ENCODE measurements at regions not wholly inside any gene's neighbourhood (a gene's known extent, or its start where the extent isn't known, plus 50 kb on each side); places are given as distances from the start of the nearest gene placed in this dataset.

- no TSS peak for BruUV-seq (replicated peaks)
- Histone ChIP-seq H3K4me1 (no peaks in the 10 kb centered on the region), H3K36me3 (ENCODE audit: control insufficient read depth, insufficient read depth, low read length) (no peaks in the 10 kb centered on the region), H3K27me3 (replicated peaks; ENCODE audit: control insufficient read depth, insufficient read depth, low read length) (no peaks in the 10 kb centered on the region), H3K4me3 (ENCODE audit: low read depth, low read length) (no peak overlapping the region), H3K9me3 (no peaks in the 10 kb centered on the region)
- H3K27me3 Mint-ChIP-seq (ENCODE audit: insufficient read depth, unreplicated experiment), result no peaks in the 10 kb centered on the region
- no peaks in the 10 kb centered on the region for H3K9me3 Mint-ChIP-seq (ENCODE audit: unreplicated experiment)
- no peak overlapping the region for H3K27ac Mint-ChIP-seq (ENCODE audit: unreplicated experiment)
- H3K36me3 Mint-ChIP-seq (ENCODE audit: insufficient read depth, unreplicated experiment), result no peaks in the 10 kb centered on the region
- no peak for TF ChIP-seq CTCF (IDR thresholded peaks at IDR 0.05; ENCODE audit: insufficient read depth in 1 of 2, low read depth in 1 of 2, low read length in 1 of 2, severe bottlenecking in 1 of 2, unreplicated experiment in 1 of 2)
- H3K4me1 Mint-ChIP-seq (ENCODE audit: low read depth, unreplicated experiment), result no peaks in the 10 kb centered on the region
- ChIA-PET POLR2A (no interaction called here), CTCF (no interaction called here)
- no peak for DNase-seq
- no peak overlapping the region for H3K4me3 Mint-ChIP-seq (ENCODE audit: unreplicated experiment)
- intact Hi-C loops (cut with micrococcal nuclease; ENCODE audit: unreplicated experiment), result no loop called here
Measured at GRCh38 chr2:194002699-194003368, 1654.2 kb upstream of the SLC39A10 start.

GRCh38 chr2:193990868-193991267 is 1666.2 kb upstream of the SLC39A10 start:
- H3K36me3 Mint-ChIP-seq (ENCODE audit: insufficient read depth, unreplicated experiment), result no peaks in the 10 kb centered on the region
- Histone ChIP-seq H3K36me3 (ENCODE audit: control insufficient read depth, insufficient read depth, low read length) (no peaks in the 10 kb centered on the region), H3K9me3 (no peaks in the 10 kb centered on the region), H3K4me3 (ENCODE audit: low read depth, low read length) (no peak overlapping the region), H3K27me3 (replicated peaks; ENCODE audit: control insufficient read depth, insufficient read depth, low read length) (no peaks in the 10 kb centered on the region), H3K4me1 (no peaks in the 10 kb centered on the region)
- H3K27ac Mint-ChIP-seq (ENCODE audit: unreplicated experiment), result no peak overlapping the region
- H3K4me3 Mint-ChIP-seq (ENCODE audit: unreplicated experiment), result no peak overlapping the region
- no peaks in the 10 kb centered on the region for H3K9me3 Mint-ChIP-seq (ENCODE audit: unreplicated experiment)
- intact Hi-C loops (cut with micrococcal nuclease; ENCODE audit: unreplicated experiment), result no loop called here
- no peak for DNase-seq
- H3K27me3 Mint-ChIP-seq (ENCODE audit: insufficient read depth, unreplicated experiment), result no peaks in the 10 kb centered on the region
- BruUV-seq (replicated peaks), result no TSS peak
- no peak for TF ChIP-seq CTCF (IDR thresholded peaks at IDR 0.05; ENCODE audit: insufficient read depth in 1 of 2, low read depth in 1 of 2, low read length in 1 of 2, severe bottlenecking in 1 of 2, unreplicated experiment in 1 of 2)
- no peaks in the 10 kb centered on the region for H3K4me1 Mint-ChIP-seq (ENCODE audit: low read depth, unreplicated experiment)
- ChIA-PET CTCF (no interaction called here), POLR2A (no interaction called here)

- Mint-ChIP-seq H3K4me1 (ENCODE audit: low read depth, unreplicated experiment) (no peaks in the 10 kb centered on the region), H3K4me3 (ENCODE audit: unreplicated experiment) (no peak overlapping the region), H3K27ac (ENCODE audit: unreplicated experiment) (no peak overlapping the region), H3K27me3 (ENCODE audit: insufficient read depth, unreplicated experiment) (no peaks in the 10 kb centered on the region), H3K9me3 (ENCODE audit: unreplicated experiment) (no peaks in the 10 kb centered on the region), H3K36me3 (ENCODE audit: insufficient read depth, unreplicated experiment) (no peaks in the 10 kb centered on the region)
- BruUV-seq (replicated peaks), result no TSS peak
- CTCF ChIA-PET, result no interaction called here
- intact Hi-C loops (cut with micrococcal nuclease; ENCODE audit: unreplicated experiment), result no loop called here
- DNase-seq, result no peak
- no peak for TF ChIP-seq CTCF (IDR thresholded peaks at IDR 0.05; ENCODE audit: insufficient read depth in 1 of 2, low read depth in 1 of 2, low read length in 1 of 2, severe bottlenecking in 1 of 2, unreplicated experiment in 1 of 2)
- Histone ChIP-seq H3K9me3 (no peaks in the 10 kb centered on the region), H3K27me3 (replicated peaks; ENCODE audit: control insufficient read depth, insufficient read depth, low read length) (no peaks in the 10 kb centered on the region), H3K4me3 (ENCODE audit: low read depth, low read length) (no peak overlapping the region), H3K36me3 (ENCODE audit: control insufficient read depth, insufficient read depth, low read length) (no peaks in the 10 kb centered on the region), H3K4me1 (no peaks in the 10 kb centered on the region)
- POLR2A ChIA-PET, result no interaction called here
Measured at GRCh38 chr2:193989645-193990044, 1667.4 kb upstream of the SLC39A10 start.
